Uterus (tissue), 3 donors: ENCODE measurements at regions not wholly inside any gene's neighbourhood (a gene's known extent, or its start where the extent isn't known, plus 50 kb on each side); places are given as distances from the start of the nearest gene placed in this dataset.

Experiments used
- DNase-seq, 2 donors: peaks; one replicate each; pipeline ENCODE4 v3.0.0-alpha.2; 2019 to 2020
- H3K27ac ChIP-seq, 2 donors: fragments of 200-600 bp; sonication (generic); 1 replicate in 1 of 2; 2 replicates in 1 of 2; pipeline ENCODE4 v1.5.1; 2016 to 2018
- H3K27me3 ChIP-seq, 2 donors: fragments of 200-600 bp; sonication (generic); one replicate each; pipeline ENCODE4 v1.5.1; 2018 to 2019; ENCODE audit warnings: control low read depth in 1 of 2
- H3K36me3 ChIP-seq, 2 donors: fragments of 200-600 bp; sonication (generic); one replicate each; pipeline ENCODE4 v1.5.1; 2019; ENCODE audit warnings: control low read depth in 1 of 2
- H3K4me1 ChIP-seq, 2 donors: fragments of 200-600 bp; sonication (generic); one replicate each; pipeline ENCODE4 v1.5.1; 2018 to 2019; ENCODE audit warnings: control low read depth in 1 of 2
- H3K4me3 ChIP-seq, 2 donors: fragments of 200-600 bp; sonication (generic); 1 replicate in 1 of 2; 2 replicates in 1 of 2; pipeline ENCODE4 v1.5.1; 2018 to 2019; ENCODE audit warnings: mild to moderate bottlenecking in 1 of 2
- H3K9me3 ChIP-seq, 2 donors: fragments of 200-600 bp; sonication (generic); one replicate each; pipeline ENCODE4 v1.5.1; 2019; ENCODE audit warnings: control low read depth in 1 of 2
- POLR2A ChIP-seq, 2 donors: fragments of 450-650 bp; IDR thresholded peaks; one replicate each; pipeline ENCODE4 v1.6.1; 2016; ENCODE audit warnings: antibody characterized with exemption in 2 of 2, mild to moderate bottlenecking in 1 of 2, moderate library complexity in 1 of 2
- intact Hi-C: fragments of 100-400 bp; cut with DNase I; formaldehyde crosslinking; loops from one replicate; pipeline ENCODE4 v1.15.1; 2023; ENCODE audit warnings: low total_unique reads
- TF ChIP-seq, protein P1 (sequence below), 4 experiments: fragments of 200-600 bp in 2 of 4; fragments of 450-650 bp in 2 of 4; sonication (generic) in 2 of 4; IDR thresholded peaks; one replicate each; pipeline ENCODE4 v1.5.1; 2016 to 2019; ENCODE audit warnings: antibody characterized with exemption in 4 of 4, mild to moderate bottlenecking in 2 of 4, moderate library complexity in 1 of 4
- donor health status: DM: yes; HTN: yes; CAD: no.

DNA sequence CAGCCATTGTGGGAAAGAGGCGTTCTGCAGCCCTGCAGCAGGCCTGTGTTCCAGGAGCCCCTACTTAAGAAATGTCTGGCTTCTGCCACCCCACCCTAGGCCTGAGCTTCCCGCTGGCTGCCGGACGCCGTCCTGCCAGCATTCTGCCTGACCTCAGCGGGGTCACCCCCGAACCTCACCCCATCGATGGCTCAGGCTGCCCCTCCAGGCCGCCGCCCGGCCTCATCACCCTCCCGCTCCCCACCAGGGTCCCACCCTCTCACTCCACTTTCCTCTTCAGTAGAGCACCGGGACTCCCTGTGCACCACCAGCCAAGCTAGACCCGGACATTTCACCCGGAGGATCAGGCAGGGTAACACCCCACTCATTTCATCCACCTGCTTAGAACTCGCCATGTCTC is 73.6 kb upstream of the SALL3 start:
- Histone ChIP-seq H3K27ac (no peak overlapping the region), H3K9me3 (no peaks in the 10 kb centered on the region), H3K4me3 (no peak overlapping the region), H3K27me3 (no peaks in the 10 kb centered on the region), H3K36me3 (no peaks in the 10 kb centered on the region), H3K4me1 (no peaks in the 10 kb centered on the region)
- no peak for DNase-seq
- intact Hi-C loops = no loop called here
- no peak for TF ChIP-seq POLR2A (IDR thresholded peaks at IDR 0.05)
- TF ChIP-seq, protein P1, sequence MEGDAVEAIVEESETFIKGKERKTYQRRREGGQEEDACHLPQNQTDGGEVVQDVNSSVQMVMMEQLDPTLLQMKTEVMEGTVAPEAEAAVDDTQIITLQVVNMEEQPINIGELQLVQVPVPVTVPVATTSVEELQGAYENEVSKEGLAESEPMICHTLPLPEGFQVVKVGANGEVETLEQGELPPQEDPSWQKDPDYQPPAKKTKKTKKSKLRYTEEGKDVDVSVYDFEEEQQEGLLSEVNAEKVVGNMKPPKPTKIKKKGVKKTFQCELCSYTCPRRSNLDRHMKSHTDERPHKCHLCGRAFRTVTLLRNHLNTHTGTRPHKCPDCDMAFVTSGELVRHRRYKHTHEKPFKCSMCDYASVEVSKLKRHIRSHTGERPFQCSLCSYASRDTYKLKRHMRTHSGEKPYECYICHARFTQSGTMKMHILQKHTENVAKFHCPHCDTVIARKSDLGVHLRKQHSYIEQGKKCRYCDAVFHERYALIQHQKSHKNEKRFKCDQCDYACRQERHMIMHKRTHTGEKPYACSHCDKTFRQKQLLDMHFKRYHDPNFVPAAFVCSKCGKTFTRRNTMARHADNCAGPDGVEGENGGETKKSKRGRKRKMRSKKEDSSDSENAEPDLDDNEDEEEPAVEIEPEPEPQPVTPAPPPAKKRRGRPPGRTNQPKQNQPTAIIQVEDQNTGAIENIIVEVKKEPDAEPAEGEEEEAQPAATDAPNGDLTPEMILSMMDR (IDR thresholded peaks at IDR 0.05) = no peak

DNA sequence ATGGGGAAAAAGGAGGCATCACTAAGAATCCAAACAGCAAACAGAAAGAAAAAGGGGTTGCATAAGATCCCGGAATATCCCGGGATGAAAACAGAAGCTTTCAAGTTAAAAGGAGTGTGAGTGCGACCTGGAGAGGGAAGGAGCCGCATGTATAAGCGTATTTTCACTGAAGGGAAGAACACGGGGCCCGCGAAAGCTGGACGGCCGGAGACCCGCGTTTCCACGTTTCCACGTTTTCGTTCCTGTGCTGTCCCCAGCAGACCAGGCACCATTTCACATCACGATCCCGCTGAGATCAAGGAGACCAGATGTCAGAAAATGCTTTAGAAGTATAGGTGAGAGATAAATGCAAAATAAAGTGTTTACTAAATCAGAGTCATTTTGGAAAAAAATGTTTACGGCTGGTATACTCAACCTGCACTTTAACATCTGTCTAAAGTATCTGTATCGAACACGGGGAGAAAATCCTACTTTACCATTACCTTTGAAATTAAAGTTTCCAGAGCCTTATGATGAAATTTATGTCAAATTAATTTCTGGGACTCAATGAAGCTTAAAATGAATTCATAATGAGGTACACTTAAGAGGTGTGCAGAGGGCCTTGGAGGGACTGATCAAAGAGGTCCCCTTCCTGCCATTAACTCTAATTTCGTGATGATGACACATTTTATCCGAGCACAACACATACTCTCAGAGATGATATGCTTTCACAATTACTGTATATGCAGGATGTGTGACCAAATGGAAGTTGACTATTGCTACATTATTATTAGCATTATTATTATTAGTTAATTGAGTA is 71.0 kb upstream of the SALL3 start:
- Histone ChIP-seq H3K4me1 (no peaks in the 10 kb centered on the region), H3K27me3 (no peaks in the 10 kb centered on the region), H3K9me3 (no peaks in the 10 kb centered on the region), H3K36me3 (no peaks in the 10 kb centered on the region), H3K27ac (no peak overlapping the region), H3K4me3 (no peak overlapping the region)
- TF ChIP-seq, protein P1 (IDR thresholded peaks at IDR 0.05) = no peak
- TF ChIP-seq POLR2A (IDR thresholded peaks at IDR 0.05) = no peak
- intact Hi-C loops = no loop called here
- no peak for DNase-seq

DNA sequence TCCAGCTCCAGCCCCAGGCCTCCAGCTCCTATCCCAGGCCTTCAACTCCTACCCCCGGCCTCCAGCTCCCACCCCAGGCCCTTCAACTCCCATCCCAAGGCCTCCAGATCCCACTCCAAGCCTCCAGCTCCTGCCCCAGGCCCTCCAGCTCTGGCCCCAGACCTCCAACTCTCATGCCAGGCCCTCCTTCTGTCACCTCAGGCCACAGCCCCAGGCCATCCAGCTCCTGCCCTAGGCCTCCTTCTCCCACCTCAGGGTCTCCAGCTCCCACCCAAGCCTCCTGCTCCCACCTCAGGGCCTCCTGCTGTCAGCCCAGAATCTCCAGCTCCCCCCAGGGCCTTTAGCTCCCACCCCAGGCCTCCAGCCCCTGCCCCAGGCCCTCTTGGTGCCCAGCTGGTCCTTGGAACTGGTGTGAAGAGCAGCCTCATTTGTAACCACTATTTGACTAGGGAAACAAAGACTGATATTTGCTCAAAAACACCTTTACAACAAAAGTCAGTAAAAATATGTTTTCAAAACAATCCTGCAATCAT is 67.8 kb upstream of the SALL3 start:
- DNase-seq = no peak
- no peaks in the 10 kb centered on the region for H3K27me3 ChIP-seq
- no peak for TF ChIP-seq POLR2A (IDR thresholded peaks at IDR 0.05)
- TF ChIP-seq, protein P1 (IDR thresholded peaks at IDR 0.05) = no peak
- intact Hi-C loops = no loop called here
- no peaks in the 10 kb centered on the region for H3K4me1 ChIP-seq
- H3K36me3 ChIP-seq = no peaks in the 10 kb centered on the region
- H3K9me3 ChIP-seq = no peaks in the 10 kb centered on the region
- H3K4me3 ChIP-seq = no peak overlapping the region
- H3K27ac ChIP-seq = no peak overlapping the region

DNA sequence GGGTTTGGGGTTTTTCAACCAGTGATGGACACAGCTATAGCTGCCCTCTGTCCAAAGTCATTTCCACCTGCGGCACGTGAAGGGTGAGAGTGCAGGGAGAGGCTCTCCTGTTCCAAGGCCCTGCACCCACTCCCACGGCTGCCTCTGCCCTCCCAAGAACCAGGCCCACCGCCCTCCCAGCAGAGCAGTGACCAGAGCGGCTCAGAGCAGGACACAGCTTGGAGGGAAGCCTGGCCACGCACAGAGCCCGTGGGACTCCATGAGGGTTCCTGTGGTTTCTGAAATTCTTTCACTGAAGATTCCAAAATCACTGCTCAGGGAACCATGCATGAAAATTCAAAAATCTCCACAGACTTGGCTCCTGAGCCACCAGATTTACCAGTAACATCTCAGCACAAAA is 67.3 kb upstream of the SALL3 start:
- DNase-seq = no peak
- no peaks in the 10 kb centered on the region for H3K9me3 ChIP-seq
- TF ChIP-seq, protein P1 (IDR thresholded peaks at IDR 0.05) = no peak
- TF ChIP-seq POLR2A (IDR thresholded peaks at IDR 0.05) = no peak
- no peaks in the 10 kb centered on the region for H3K4me1 ChIP-seq
- H3K4me3 ChIP-seq = no peak overlapping the region
- H3K27ac ChIP-seq = no peak overlapping the region
- intact Hi-C loops = no loop called here
- H3K36me3 ChIP-seq = no peaks in the 10 kb centered on the region
- no peaks in the 10 kb centered on the region for H3K27me3 ChIP-seq

DNA sequence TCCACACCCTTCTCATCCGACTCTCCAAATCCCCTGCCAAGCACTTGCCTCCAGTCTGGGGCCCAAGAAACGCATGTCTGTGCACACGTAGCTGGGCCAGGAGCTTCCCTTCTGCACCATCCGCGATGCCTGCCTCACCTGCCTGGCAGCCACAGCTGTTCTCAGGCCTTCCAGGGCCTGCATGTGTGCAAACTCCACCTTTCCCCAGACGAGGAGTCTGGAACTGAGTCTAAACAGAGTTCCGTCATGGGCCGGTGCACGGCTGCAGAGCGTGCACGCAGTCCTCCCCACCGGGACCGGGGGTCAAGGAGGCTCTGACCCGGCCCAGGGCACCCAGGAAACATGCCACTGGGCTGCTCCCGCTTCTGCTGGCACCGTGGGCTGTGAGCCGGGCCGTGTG is 66.8 kb upstream of the SALL3 start:
- DNase-seq = no peak
- intact Hi-C loops = no loop called here
- Histone ChIP-seq H3K9me3 (no peaks in the 10 kb centered on the region), H3K4me3 (no peak overlapping the region), H3K36me3 (no peaks in the 10 kb centered on the region), H3K27ac (no peak overlapping the region), H3K4me1 (no peaks in the 10 kb centered on the region), H3K27me3 (no peaks in the 10 kb centered on the region)
- TF ChIP-seq POLR2A (IDR thresholded peaks at IDR 0.05) = no peak
- TF ChIP-seq, protein P1 (IDR thresholded peaks at IDR 0.05) = no peak
